Spleen (tissue), 11 donors: ENCODE measurements at regions not wholly inside any gene's neighbourhood (a gene's known extent, or its start where the extent isn't known, plus 50 kb on each side); places are given as distances from the start of the nearest gene placed in this dataset.

Experiments
- DNase-seq: peaks from one replicate; pipeline ENCODE4 v3.0.0-alpha.2; 2020
- H3K27ac ChIP-seq, 8 donors: fragments of 200-600 bp; sonication (generic) in 7 of 8; 1 replicate in 4 of 8; 2 replicates in 4 of 8; pipeline versions ENCODE4 v1.5.0 to v1.8.0; 2016 to 2021; ENCODE audit warnings: inconsistent platforms in 4 of 8, mild to moderate bottlenecking in 4 of 8, moderate library complexity in 1 of 8
- H3K27me3 ChIP-seq, 7 donors: fragments of 200-600 bp; sonication (generic) in 6 of 7; replicated peaks in 1 of 7; 1 replicate in 4 of 7; 2 replicates in 3 of 7; pipeline versions ENCODE4 v1.5.0 to v1.8.0; 2016 to 2021; ENCODE audit warnings: inconsistent platforms in 3 of 7, mild to moderate bottlenecking in 1 of 7
- H3K36me3 ChIP-seq, 6 donors: fragments of 200-600 bp; sonication (generic) in 5 of 6; 1 replicate in 4 of 6; 2 replicates in 2 of 6; pipeline versions ENCODE4 v1.5.0 to v1.8.0; 2016 to 2021; ENCODE audit warnings: inconsistent platforms in 2 of 6
- H3K4me1 ChIP-seq, 6 donors: fragments of 200-600 bp; sonication (generic) in 5 of 6; 1 replicate in 3 of 6; 2 replicates in 3 of 6; pipeline versions ENCODE4 v1.5.0 to v1.8.0; 2016 to 2021; ENCODE audit warnings: inconsistent platforms in 3 of 6
- H3K4me3 ChIP-seq, 8 donors: fragments of 200-600 bp; sonication (generic) in 7 of 8; 1 replicate in 4 of 8; 2 replicates in 4 of 8; pipeline versions ENCODE4 v1.5.0 to v1.8.0; 2016 to 2021; ENCODE audit warnings: inconsistent platforms in 4 of 8, mild to moderate bottlenecking in 4 of 8, moderate library complexity in 2 of 8
- H3K9me3 ChIP-seq, 8 donors: fragments of 200-600 bp; sonication (generic) in 7 of 8; 1 replicate in 4 of 8; 2 replicates in 4 of 8; pipeline versions ENCODE4 v1.5.0 to v1.8.0; 2016 to 2021; ENCODE audit warnings: inconsistent platforms in 4 of 8
- POLR2A ChIP-seq, 3 donors: fragments of 450-650 bp; IDR thresholded peaks; one replicate each; pipeline ENCODE4 v1.5.1; 2017; ENCODE audit warnings: antibody characterized with exemption in 3 of 3, mild to moderate bottlenecking in 1 of 3
- POLR2AphosphoS5 ChIP-seq, 3 donors: sonication (generic); formaldehyde crosslinking; IDR thresholded peaks; one replicate each; pipeline ENCODE4 v1.5.1; 2017; ENCODE audit warnings: antibody characterized with exemption in 3 of 3
- WGBS, 5 donors: extraction: QIAGEN DNeasy Blood & Tissue Kit in 3 of 5; methylation state at CpG; one replicate each; pipeline versions ENCODE4 v1.1.5 to v1.1.7; 2013 to 2018; 5-methylcytosine and 5-hydroxymethylcytosine counted together
- intact Hi-C: fragments of 100-400 bp; cut with DNase I; formaldehyde crosslinking; loops from one replicate; pipeline ENCODE4 v1.15.0; 2023; ENCODE audit warnings: low total_unique reads
- TF ChIP-seq, protein P1 (sequence below), 11 experiments: fragments of 200-600 bp in 7 of 11; fragments of 450-650 bp in 4 of 11; sonication (generic) in 4 of 11; IDR thresholded peaks in 8 of 11; conservative IDR thresholded peaks in 3 of 11; 1 replicate in 7 of 11; 2 replicates in 4 of 11; pipeline versions ENCODE4 v1.4.0 to v1.8.0; 2016 to 2021; ENCODE audit warnings: antibody characterized with exemption in 11 of 11, inconsistent platforms in 4 of 11, mild to moderate bottlenecking in 1 of 11
- donor health status: healthy with polysubstance abuse.
- donor health status: DM: no; HTN: no; CAD: no; lungs with moderate emphysema.
- donor health status: DM: no; HTN: no; CAD: no.
- donor health status: Bipolar disorder and iron deficiency.
- donor health status: healthy.
- donor health status: DM: no; HTN: no; CAD: no.
- donor health status: DM: yes; HTN: yes; CAD: no.

DNA sequence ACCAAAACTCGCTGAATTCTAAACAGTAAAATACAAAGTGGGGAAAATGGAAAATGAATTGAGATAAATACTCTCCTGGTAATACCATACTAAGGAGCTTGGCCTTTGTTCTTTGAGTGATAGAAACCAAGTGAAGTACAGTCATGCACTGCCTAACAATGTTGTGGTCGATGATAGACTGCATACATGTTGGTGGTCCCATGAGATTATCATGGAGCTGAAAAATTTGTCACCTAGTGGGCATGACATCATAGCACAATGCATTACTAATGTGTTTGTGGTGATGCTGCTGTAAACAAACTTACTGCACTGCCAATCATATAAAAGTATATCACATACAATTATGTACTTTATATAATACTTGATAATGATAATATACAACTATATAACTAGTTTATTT lies 419.1 kb downstream of the ARL4A start:
- 86 to 98% (median 88%) methylated on average over 2 of the region's 2 CpGs for WGBS, 5 donors
- H3K4me1 ChIP-seq: peaks cover 0 to 20% (median 0%) of the 10 kb centered on the region in 6 donors
- H3K36me3 ChIP-seq: no peaks in the 10 kb centered on the region
- no peak overlapping the region for H3K4me3 ChIP-seq
- no peaks in the 10 kb centered on the region for H3K27me3 ChIP-seq
- H3K27ac ChIP-seq: no peak overlapping the region
- intact Hi-C loops: no loop called here
- H3K9me3 ChIP-seq: peaks cover 0 to 8% (median 0%) of the 10 kb centered on the region in 8 donors
- TF ChIP-seq, protein P1, sequence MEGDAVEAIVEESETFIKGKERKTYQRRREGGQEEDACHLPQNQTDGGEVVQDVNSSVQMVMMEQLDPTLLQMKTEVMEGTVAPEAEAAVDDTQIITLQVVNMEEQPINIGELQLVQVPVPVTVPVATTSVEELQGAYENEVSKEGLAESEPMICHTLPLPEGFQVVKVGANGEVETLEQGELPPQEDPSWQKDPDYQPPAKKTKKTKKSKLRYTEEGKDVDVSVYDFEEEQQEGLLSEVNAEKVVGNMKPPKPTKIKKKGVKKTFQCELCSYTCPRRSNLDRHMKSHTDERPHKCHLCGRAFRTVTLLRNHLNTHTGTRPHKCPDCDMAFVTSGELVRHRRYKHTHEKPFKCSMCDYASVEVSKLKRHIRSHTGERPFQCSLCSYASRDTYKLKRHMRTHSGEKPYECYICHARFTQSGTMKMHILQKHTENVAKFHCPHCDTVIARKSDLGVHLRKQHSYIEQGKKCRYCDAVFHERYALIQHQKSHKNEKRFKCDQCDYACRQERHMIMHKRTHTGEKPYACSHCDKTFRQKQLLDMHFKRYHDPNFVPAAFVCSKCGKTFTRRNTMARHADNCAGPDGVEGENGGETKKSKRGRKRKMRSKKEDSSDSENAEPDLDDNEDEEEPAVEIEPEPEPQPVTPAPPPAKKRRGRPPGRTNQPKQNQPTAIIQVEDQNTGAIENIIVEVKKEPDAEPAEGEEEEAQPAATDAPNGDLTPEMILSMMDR (IDR thresholded peaks at IDR 0.05 in 8 of 11, conservative IDR thresholded peaks at IDR 0.05 in 3 of 11): no peak
- TF ChIP-seq POLR2A (IDR thresholded peaks at IDR 0.05): no peak
- no peak for TF ChIP-seq POLR2AphosphoS5 (IDR thresholded peaks at IDR 0.05)
- DNase-seq: no peak

DNA sequence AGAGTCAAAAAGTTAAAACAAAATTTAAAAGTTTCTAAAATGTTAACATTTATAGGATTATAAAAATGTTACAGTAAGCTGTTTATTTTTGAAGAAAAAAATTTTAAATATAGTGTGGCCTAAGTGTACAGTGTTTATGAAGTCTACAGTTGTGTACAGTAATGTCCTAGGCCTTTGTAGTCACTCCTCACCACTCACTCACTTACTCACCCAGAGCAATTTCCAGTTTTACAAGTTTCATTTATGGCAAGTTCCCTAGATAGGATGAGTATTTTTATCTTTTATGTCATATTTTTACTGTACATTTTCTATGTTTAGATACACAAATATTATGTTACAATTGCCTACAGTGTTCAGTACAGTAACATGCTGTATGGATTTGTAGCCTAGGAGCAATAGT lies 419.9 kb downstream of the ARL4A start:
- Histone ChIP-seq H3K4me3 (no peak overlapping the region), H3K9me3 (peaks cover 0 to 8% (median 0%) of the 10 kb centered on the region in 8 donors), H3K27me3 (no peaks in the 10 kb centered on the region), H3K4me1 (peaks cover 0 to 20% (median 0%) of the 10 kb centered on the region in 6 donors), H3K27ac (no peak overlapping the region), H3K36me3 (no peaks in the 10 kb centered on the region)
- DNase-seq: no peak
- intact Hi-C loops: no loop called here
- TF ChIP-seq, protein P1 (IDR thresholded peaks at IDR 0.05 in 8 of 11, conservative IDR thresholded peaks at IDR 0.05 in 3 of 11): no peak
- TF ChIP-seq POLR2A (IDR thresholded peaks at IDR 0.05): no peak
- no peak for TF ChIP-seq POLR2AphosphoS5 (IDR thresholded peaks at IDR 0.05)

DNA sequence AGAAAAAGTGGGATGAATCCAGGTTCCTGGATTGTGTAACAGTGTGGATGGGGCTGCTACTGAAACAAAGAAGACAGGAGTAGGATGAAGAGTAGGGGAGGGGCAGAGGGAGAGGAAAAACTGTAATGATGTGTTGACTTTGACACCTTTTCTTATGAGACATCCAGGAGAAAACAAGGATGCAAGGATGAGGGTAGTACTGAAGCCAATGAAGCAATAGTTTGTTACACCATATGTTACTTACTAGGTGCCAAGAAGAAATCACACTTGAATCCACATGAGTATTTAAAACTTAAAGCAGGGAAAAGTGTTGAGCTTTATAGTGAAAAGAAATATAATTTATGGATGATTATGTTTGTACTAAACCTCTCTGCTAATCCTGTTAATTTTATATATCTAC lies 420.6 kb downstream of the ARL4A start:
- no peak overlapping the region for H3K4me3 ChIP-seq
- TF ChIP-seq POLR2A (IDR thresholded peaks at IDR 0.05): no peak
- TF ChIP-seq POLR2AphosphoS5 (IDR thresholded peaks at IDR 0.05): no peak
- intact Hi-C loops: no loop called here
- peaks cover 0 to 8% (median 0%) of the 10 kb centered on the region in 8 donors for H3K9me3 ChIP-seq
- H3K36me3 ChIP-seq: no peaks in the 10 kb centered on the region
- no peak overlapping the region for H3K27ac ChIP-seq
- H3K27me3 ChIP-seq: no peaks in the 10 kb centered on the region
- H3K4me1 ChIP-seq: peaks cover 0 to 20% (median 0%) of the 10 kb centered on the region in 6 donors
- no peak for DNase-seq

DNA sequence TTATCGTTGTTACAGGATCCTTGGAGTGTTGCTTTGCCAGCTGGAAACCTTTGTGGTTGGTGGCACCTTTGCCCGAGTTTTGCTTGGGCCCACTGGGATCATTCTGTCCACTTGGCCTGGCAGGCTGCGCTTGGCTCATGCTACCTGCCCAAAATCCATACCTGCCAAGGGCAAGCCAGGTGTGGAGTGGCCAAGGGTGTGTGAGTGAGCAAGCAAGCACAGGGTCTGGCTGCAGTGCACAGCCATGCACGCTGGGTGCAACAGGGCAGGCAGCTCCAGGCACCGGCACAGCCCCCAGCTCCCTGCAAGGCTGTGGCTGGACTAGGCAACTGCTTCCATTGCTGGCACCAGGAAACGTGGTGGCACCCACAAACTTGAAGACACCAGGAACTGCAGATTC lies 421.8 kb downstream of the ARL4A start:
- H3K36me3 ChIP-seq: no peaks in the 10 kb centered on the region
- intact Hi-C loops: no loop called here
- H3K4me3 ChIP-seq: no peak overlapping the region
- TF ChIP-seq POLR2AphosphoS5 (IDR thresholded peaks at IDR 0.05) (no peak), POLR2A (IDR thresholded peaks at IDR 0.05) (no peak)
- TF ChIP-seq, protein P1 (IDR thresholded peaks at IDR 0.05 in 8 of 11, conservative IDR thresholded peaks at IDR 0.05 in 3 of 11): no peak
- no peaks in the 10 kb centered on the region for H3K27me3 ChIP-seq
- peaks cover 0 to 13% (median 0%) of the 10 kb centered on the region in 6 donors for H3K4me1 ChIP-seq
- no peak overlapping the region for H3K27ac ChIP-seq
- no peak for DNase-seq
- peaks cover 0 to 8% (median 0%) of the 10 kb centered on the region in 8 donors for H3K9me3 ChIP-seq
- WGBS, 5 donors: 79 to 95% (median 86%) methylated on average over 4 to 6 of the region's 6 CpGs

DNA sequence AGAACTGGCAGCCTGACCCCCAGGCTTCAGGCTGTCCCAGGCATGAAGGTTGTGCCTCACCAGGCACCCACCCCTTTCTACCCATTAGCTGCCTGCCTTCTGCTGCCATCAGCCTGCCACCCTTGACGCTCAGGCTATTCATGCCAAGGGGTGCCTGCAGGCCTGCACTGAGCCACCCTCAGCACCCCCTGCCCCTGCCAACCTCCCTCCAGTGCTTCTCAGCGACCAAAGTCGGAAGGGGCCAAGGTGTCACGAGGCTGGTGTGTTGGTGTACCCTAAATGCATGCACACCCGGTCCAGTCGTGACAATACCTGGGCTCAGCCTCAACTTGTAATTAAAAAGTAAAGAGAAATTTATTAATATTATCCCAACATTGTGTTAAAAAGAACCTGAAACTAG lies 422.7 kb downstream of the ARL4A start:
- intact Hi-C loops: no loop called here
- Histone ChIP-seq H3K9me3 (peaks cover 0 to 8% (median 0%) of the 10 kb centered on the region in 8 donors), H3K4me3 (no peak overlapping the region), H3K27me3 (no peaks in the 10 kb centered on the region), H3K4me1 (peaks cover 0 to 4% (median 0%) of the 10 kb centered on the region in 6 donors), H3K36me3 (no peaks in the 10 kb centered on the region), H3K27ac (no peak overlapping the region)
- 74 to 100% (median 95%) methylated on average over 6 of the region's 6 CpGs for WGBS, 5 donors
- TF ChIP-seq POLR2A (IDR thresholded peaks at IDR 0.05) (no peak), POLR2AphosphoS5 (IDR thresholded peaks at IDR 0.05) (no peak)
- TF ChIP-seq, protein P1 (IDR thresholded peaks at IDR 0.05 in 8 of 11, conservative IDR thresholded peaks at IDR 0.05 in 3 of 11): no peak
- DNase-seq: no peak
